ENCODE measurements at regions not wholly inside any gene's neighbourhood (a gene's known extent, or its start where the extent isn't known, plus 50 kb on each side); places are given as distances from the start of the nearest gene placed in this dataset.

GRCh38 chr2:43051338-43051737, 175.1 kb downstream of the ZFP36L2 start:
- peak; percentile 70 for DNase-seq

DNA sequence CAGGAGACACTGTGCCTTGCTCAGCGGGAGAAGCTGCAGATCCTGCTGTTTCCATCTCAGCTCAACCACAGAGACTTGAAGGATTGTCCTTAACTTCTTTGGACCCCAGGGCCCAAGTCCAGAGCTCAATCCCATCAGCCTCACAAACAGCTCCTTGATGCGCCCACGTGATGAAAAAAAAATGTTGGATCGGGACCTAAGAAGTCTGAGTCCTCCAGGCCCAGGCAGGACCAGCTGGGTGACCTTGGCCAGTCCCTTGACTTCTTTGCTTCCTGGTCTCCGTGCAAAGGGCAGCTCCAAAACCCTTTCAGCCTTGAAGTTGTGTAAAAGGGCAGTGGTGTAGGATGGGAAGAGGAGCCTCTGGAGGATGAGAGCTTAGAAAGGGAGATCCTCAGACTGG, 175.5 kb downstream of the ZFP36L2 start:
- DNase-seq, result no peak

DNA sequence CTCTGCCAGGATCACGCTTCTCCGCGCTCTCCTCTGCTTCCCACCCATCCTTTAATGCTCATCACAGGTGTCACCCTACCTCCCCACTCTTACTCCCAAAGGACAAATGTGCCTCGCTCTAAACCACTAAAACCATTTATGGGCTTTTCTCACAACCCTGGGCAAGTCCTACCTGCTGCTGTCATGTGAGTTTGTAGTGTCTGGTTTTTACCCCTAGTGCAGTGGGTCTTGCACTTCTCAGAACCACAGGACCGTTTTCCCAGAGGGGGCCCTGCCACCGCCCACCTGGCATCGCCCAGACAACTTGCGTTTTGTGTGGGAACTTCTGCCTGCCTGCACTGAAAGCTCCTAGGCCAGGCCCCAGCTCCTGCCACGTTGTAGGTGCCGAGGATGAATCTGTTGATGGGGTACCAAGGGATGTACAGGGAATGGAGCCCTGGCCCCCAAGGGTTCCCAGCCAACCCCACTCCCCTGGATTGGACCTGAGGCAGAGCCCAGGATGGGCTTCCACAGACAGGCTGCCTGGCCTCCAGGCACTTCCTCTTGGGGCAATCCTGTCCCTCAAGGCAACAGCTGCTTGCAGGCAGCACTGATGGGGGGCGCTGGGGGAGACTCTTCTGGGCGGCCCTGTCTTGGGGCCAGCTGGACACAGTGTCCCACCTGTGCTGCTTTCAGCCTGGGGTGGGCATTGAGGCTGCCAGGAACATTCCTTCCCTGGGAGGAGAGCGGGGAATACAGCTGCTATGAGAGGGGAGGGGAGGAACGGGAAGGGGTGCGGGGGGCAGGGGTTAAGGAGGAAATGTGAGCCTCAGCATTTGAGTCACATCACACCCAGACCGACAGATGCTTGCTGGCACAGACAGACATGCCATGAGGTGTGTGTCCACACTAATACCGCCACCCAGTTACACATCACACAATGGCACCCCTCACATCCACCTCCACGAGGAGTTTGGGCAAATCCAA, 176.3 kb downstream of the ZFP36L2 start:
- DNase-seq, result no peak

DNA sequence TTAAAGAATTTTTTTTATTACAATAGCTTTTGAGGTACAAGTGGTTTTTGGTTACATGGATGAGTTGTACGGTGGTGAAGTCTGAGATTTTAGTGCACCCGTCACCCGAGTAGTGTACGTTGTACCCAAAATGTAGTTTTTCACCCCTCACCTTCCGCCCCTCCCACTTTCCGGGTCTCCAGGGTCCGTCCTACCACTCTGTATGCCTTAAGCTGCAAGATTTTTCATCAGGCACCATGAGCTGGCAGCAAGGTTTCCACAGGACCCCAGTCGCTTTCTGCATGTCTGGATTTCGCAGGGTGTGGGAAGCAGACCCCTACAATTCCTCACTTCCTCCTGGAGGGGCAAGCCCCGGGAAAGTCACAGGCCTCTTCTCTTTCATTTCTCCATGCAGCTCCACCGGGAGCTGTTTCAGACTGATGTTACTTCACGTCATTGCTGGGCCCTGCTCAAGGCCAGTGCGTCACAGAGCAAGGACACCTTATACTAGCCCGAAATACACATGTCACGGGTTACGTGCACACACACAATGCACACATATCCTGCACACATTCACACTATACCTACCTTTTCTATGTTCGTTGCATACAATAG, 179.1 kb downstream of the ZFP36L2 start:
- no peak for DNase-seq

- no peak for DNase-seq
Measured at GRCh38 chr2:43045866-43046265, 180.5 kb downstream of the ZFP36L2 start.

- no peak for DNase-seq
Measured at GRCh38 chr2:43044093-43044681, 182.2 kb downstream of the ZFP36L2 start.

DNA sequence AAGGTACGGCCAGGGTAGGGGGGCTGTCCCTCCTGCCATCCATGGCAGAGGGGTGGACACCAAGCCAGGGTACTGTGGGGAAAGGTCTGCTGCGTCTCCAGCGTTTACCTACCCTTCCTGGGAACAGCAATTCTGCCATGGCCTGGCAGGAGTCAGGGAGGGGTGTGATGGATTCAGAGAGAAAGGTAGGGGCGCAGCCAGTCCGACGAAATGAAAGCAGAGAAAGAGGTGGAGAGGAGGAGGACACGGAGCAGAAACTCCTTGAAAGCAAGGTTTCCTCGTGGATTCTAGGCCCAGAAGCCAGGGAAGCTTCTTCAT, 182.9 kb downstream of the ZFP36L2 start:
- no peak for DNase-seq

- peak; percentile 100 for DNase-seq
Measured at GRCh38 chr2:43041661-43042360, 184.6 kb downstream of the ZFP36L2 start.

- peak; percentile 12 for DNase-seq
Measured at GRCh38 chr2:43041173-43041591, 185.2 kb downstream of the ZFP36L2 start.

DNA sequence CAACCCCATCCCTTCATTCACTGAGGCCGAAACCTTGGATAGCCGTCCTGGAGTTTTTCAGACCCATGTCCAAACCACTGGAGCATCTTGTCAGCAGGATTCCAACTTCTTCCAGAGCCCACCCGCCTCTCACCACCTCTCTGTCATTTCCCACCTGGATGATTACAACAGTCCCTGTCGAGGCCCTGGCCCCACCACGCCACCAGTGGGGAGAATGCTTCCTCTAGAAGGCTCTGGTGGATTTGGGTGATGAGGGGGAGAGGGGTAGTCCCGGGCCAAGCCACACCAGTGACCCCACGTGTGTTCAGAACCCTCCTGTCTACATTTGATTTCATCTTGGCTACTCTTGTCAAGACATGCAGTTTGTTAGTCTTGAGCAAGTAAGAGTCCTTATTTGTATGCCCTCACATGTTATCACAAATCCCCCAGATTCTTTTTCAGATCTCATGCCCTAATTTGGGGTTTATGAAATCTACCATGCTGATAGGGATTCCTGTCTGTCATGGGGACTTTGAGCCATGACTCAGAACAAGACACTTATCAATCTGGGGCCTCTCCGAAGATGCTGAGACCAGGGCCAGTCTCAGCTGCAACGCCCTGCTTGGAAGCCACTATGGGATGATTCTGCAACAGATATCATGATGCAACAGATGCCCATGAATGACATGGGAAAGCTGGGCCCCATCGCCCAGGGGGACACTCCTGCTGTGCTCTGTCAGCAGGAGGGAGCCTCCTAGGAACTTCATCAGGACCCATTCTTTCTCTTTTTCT, 186.1 kb downstream of the ZFP36L2 start:
- peak; percentile 43 for DNase-seq

- DNase-seq, result no peak
Measured at GRCh38 chr2:43039376-43040080, 186.9 kb downstream of the ZFP36L2 start.

GRCh38 chr2:43038696-43039094, 187.7 kb downstream of the ZFP36L2 start:
- no peak for DNase-seq

DNA sequence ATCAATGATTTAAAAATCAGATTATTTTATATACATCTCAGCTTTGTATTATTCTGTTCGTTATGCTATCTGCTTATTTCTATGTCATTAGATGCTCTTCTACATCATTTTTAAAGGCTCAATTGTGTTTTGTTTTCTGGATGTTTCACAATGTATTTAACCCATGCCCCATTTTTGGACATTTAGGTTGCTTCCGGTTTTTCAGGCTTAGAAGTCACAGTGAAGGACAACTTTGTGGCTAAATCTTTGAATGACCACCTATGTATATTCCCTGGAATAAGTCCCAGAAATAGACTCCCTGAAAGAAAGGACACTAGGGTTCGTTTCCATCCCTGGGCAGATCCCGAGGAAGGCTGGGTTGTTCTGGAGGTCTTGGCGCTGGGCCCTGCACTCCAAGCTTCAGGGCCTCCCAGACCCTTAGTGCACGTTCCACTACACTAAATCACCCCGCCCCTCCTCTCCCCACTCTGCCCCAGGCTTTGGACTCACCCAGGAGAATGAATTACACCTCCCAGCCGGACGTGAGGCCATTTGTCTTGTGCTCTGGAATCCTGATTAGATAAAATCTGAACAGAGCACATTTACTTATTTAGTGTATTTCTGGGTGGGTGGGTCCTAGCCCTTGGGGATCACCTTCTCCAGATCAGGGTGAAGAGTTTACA, 188.2 kb downstream of the ZFP36L2 start:
- no peak for DNase-seq

DNA sequence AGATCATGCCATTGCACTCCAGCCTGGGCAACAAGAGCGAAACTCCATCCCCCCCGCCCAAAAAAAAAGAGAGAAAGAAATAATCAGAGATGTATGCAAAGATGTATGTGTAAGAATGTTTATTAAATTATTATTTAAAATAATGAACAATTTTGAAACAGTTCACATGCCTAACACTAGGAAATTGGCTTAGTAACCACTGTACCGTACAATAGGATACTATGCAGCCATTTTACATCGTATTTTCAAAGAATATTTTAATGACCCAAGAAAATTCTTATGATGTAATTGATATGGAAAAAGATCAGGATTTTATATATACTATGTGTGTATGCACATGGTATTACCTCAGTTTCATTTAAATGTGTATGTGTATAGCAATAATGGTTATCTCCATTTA, 190.5 kb downstream of the ZFP36L2 start:
- no peak for DNase-seq

GRCh38 chr2:43034921-43035320, 191.5 kb downstream of the ZFP36L2 start:
- DNase-seq, result no peak

- DNase-seq, result no peak
Measured at GRCh38 chr2:43034242-43034619, 192.2 kb downstream of the ZFP36L2 start.

DNA sequence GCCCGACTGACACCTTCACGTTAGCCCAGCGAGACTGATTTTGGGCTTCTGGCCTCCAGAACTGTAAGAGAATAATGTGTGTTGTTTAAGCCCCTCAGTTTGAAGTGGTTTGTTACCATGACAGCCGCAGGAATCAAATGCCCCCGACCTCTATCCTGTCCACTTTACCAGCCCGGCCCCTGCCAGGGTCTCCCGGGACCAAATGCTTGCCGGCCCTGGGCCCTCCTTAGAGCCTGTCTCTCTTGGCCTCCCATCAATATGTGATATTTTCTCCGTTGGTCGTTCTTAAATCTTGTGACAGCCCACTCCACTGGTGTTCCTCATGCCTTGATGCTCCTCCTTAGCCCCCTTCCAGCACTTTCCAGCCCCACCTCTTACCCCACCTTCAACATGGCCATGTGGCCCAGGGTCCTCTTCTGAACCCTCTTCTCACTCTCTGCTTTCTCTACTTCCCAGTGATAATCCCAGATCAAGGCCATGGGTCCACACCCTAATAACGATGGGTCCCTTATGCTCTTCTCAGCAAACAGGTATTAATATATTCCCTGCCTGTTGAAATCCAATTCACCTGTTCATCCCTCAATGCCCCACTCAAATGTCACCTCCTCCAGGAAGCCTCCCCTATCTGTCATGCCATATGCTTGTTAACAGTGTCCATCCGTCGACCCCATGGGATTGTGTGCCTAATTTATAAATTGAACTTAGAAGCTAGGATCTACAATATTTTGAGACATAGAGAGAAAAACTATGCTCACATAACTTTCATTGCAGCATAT, 192.8 kb downstream of the ZFP36L2 start:
- DNase-seq, result no peak

DNA sequence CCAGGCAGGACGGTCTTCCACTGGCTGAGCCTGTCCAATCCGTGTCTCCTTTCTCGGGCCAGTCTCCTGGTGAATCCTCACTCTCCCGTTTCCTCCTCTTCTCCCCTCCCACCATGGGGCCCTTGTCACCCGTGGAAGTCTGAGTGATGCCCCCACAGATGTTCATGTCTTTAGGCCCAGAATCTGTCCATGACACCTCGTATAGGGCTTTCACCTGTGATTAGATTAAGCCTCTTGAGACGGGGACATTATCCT, 193.5 kb downstream of the ZFP36L2 start:
- DNase-seq, result no peak

GRCh38 chr2:43032213-43033015, 194.0 kb downstream of the ZFP36L2 start:
- DNase-seq, result no peak

All from fibroblast of skin of back (primary cell).